Adrenal gland (tissue), 9 donors: ENCODE measurements at regions not wholly inside any gene's neighbourhood (a gene's known extent, or its start where the extent isn't known, plus 50 kb on each side); places are given as distances from the start of the nearest gene placed in this dataset.

Experiments
- DNase-seq, 7 donors: peaks; one replicate each; pipeline ENCODE4 v3.0.0-alpha.2; 2019 to 2020
- H3K27ac ChIP-seq, 5 donors: fragments of 200-600 bp; sonication (generic) in 4 of 5; 1 replicate in 3 of 5; 2 replicates in 2 of 5; pipeline versions ENCODE4 v1.5.1 to v1.8.0; 2016 to 2020; ENCODE audit warnings: mild to moderate bottlenecking in 1 of 5
- H3K27me3 ChIP-seq: fragments of 200-600 bp; 2 replicates; pipeline ENCODE4 v1.8.0; 2021
- H3K36me3 ChIP-seq, 2 donors: fragments of 200-600 bp; replicated peaks in 1 of 2; 1 replicate in 1 of 2; 2 replicates in 1 of 2; pipeline versions ENCODE4 v1.5.1 to v1.8.0; 2018 to 2022
- H3K4me1 ChIP-seq, 2 donors: fragments of 200-600 bp; replicated peaks in 1 of 2; 1 replicate in 1 of 2; 2 replicates in 1 of 2; pipeline versions ENCODE4 v1.5.1 to v1.8.0; 2018 to 2021
- H3K4me3 ChIP-seq, 4 donors: fragments of 200-600 bp; sonication (generic) in 3 of 4; one replicate each; pipeline ENCODE4 v1.5.1; 2016 to 2018
- H3K9me3 ChIP-seq, 3 donors: fragments of 200-600 bp; sonication (generic) in 1 of 3; replicated peaks in 1 of 3; 1 replicate in 2 of 3; 2 replicates in 1 of 3; pipeline versions ENCODE4 v1.5.1 to v1.8.0; 2016 to 2021
- POLR2A ChIP-seq, 2 donors: fragments of 450-650 bp; IDR thresholded peaks; one replicate each; pipeline ENCODE4 v1.6.1; 2017; ENCODE audit warnings: antibody characterized with exemption in 2 of 2, mild to moderate bottlenecking in 2 of 2, moderate library complexity in 1 of 2
- WGBS, 4 donors: extraction: QIAGEN DNeasy Blood & Tissue Kit in 2 of 4; methylation state at CpG; one replicate each; pipeline versions ENCODE4 v1.1.5 to v1.1.7; 2013 to 2017; 5-methylcytosine and 5-hydroxymethylcytosine counted together
- intact Hi-C, 2 donors: fragments of 100-400 bp; cut with DNase I; formaldehyde crosslinking; loops; one replicate each; pipeline versions ENCODE4 v1.14.1 to v1.15.0; 2022 to 2023
- small RNA-seq, 2 donors: library from RNA; depleted of rRNA; stranded (forward); fragments of <200 nt; gene quantifications; one replicate each; pipeline ENCODE3, GENCODE V24; 2016
- TF ChIP-seq, protein P1 (sequence below), 6 experiments: fragments of 450-650 bp in 4 of 6; fragments of 200-600 bp in 2 of 6; sonication (generic) in 1 of 6; IDR thresholded peaks; 1 replicate in 5 of 6; 2 replicates in 1 of 6; pipeline versions ENCODE4 v1.5.1 to v1.8.0; 2016 to 2021; ENCODE audit warnings: antibody characterized with exemption in 6 of 6, mild to moderate bottlenecking in 2 of 6, moderate library complexity in 1 of 6
- donor health status: healthy with polysubstance abuse.
- donor health status: Bipolar disorder and iron deficiency.
- donor health status: DM: yes; HTN: yes; CAD: no.
- donor health status: DM: no; HTN: no; CAD: no.
- donor health status: DM: no; HTN: no; CAD: no.

DNA sequence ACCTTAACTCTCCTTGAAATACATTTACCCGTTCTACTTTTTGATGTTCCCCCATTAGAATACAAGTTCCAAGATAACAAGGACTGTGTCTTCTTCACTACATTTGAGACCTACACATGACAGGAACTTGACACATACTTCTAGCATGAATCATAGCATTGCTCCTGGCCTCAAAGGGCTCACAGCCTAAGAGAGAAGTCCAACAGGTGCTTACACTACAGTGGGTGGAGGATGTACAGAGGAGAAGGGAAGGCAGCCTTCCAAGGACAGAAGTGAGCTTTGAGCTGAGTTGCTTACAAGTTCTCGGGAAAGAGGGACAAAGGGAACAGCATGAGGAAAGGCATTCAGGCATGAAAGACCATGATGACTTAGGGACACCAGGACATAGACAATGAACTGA lies 56.9 kb upstream of the MSX2 start:
- WGBS, 4 donors, result 77 to 92% (median 83%) methylated on average over 2 of the region's 2 CpGs

GRCh38 chr5:174668349-174668748 lies 56.0 kb upstream of the MSX2 start:
- no peak for TF ChIP-seq POLR2A (IDR thresholded peaks at IDR 0.05)
- TF ChIP-seq, protein P1, sequence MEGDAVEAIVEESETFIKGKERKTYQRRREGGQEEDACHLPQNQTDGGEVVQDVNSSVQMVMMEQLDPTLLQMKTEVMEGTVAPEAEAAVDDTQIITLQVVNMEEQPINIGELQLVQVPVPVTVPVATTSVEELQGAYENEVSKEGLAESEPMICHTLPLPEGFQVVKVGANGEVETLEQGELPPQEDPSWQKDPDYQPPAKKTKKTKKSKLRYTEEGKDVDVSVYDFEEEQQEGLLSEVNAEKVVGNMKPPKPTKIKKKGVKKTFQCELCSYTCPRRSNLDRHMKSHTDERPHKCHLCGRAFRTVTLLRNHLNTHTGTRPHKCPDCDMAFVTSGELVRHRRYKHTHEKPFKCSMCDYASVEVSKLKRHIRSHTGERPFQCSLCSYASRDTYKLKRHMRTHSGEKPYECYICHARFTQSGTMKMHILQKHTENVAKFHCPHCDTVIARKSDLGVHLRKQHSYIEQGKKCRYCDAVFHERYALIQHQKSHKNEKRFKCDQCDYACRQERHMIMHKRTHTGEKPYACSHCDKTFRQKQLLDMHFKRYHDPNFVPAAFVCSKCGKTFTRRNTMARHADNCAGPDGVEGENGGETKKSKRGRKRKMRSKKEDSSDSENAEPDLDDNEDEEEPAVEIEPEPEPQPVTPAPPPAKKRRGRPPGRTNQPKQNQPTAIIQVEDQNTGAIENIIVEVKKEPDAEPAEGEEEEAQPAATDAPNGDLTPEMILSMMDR (IDR thresholded peaks at IDR 0.05), result no peak
- no peaks in the 10 kb centered on the region for H3K9me3 ChIP-seq
- no peaks in the 10 kb centered on the region for H3K27me3 ChIP-seq
- no peak for DNase-seq
- no peaks in the 10 kb centered on the region for H3K36me3 ChIP-seq
- no peak overlapping the region for H3K27ac ChIP-seq
- no peak overlapping the region for H3K4me3 ChIP-seq
- WGBS, 4 donors, result 74 to 86% (median 82%) methylated on average over 5 of the region's 5 CpGs
- intact Hi-C loops, result no loop called here
- no peaks in the 10 kb centered on the region for H3K4me1 ChIP-seq

More for the DNA sequence above, 56.9 kb upstream of the MSX2 start:
- Histone ChIP-seq H3K4me3 (no peak overlapping the region), H3K27ac (no peak overlapping the region), H3K4me1 (no peaks in the 10 kb centered on the region), H3K27me3 (no peaks in the 10 kb centered on the region), H3K9me3 (no peaks in the 10 kb centered on the region), H3K36me3 (no peaks in the 10 kb centered on the region)
- no peak for TF ChIP-seq POLR2A (IDR thresholded peaks at IDR 0.05)
- TF ChIP-seq, protein P1 (IDR thresholded peaks at IDR 0.05), result no peak
- intact Hi-C loops, result no loop called here
- DNase-seq, result no peak

Small RNA genes lying in the stretch of these regions (small RNA-seq; reads per million reads assigned to genes)
- gene HIGD1AP3 (0 reads per million in 2 donors), gene SUMO2P6 (0 reads per million in 2 donors)
